ENCODE measurements at regions not wholly inside any gene's neighbourhood (a gene's known extent, or its start where the extent isn't known, plus 50 kb on each side); places are given as distances from the start of the nearest gene placed in this dataset.
A peak's percentile ranks its signal among the peaks of the same experiment; 100 is the strongest.

DNA sequence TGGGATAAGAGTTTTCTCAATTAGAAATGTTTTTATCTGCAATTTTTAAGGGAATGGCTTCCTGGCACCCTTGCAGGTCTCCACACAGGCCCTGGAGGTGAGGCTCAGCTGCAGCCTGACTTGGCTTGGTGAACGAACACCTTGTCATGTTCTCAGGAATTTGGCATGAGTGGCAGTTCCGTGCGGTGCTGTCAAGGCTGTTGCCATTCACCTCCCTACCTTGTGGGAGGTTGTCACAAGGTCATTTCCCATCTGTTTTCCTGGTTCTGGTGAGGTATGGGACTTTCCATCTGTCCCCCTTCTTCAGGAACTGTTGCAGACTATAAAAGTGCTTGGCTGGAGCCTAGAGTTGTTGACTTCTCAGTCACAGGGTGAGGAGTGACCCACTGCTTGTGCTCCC is 82.9 kb downstream of the ELOVL4 start:
- in situ Hi-C loops (cut with HindIII; ENCODE audit: low pct_ligation_motif_present, low pct_unique_long_range_greater_than_20kb, low sequenced_read_pairs), result no loop called here
- no peak for DNase-seq

DNA sequence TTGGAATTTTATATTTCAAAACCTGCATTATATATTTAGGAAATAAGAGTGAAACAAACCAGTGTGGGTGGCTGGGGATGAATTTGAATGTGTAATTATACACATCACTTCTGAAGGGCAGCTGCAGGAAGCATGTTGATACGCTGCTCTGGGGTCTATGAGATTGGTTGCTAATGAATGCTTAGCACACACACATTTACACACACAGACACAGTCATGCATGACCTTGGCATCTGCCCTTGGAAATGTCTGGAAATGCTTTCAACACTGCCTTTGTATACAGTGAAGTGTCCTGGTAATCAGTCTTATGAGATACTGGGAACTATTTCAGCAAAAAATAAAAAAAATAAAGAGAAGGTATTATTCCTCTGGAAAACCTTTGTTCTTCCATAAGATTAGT is 83.4 kb downstream of the ELOVL4 start:
- DNase-seq, result no peak
- in situ Hi-C loops (cut with HindIII; ENCODE audit: low pct_ligation_motif_present, low pct_unique_long_range_greater_than_20kb, low sequenced_read_pairs), result no loop called here

DNA sequence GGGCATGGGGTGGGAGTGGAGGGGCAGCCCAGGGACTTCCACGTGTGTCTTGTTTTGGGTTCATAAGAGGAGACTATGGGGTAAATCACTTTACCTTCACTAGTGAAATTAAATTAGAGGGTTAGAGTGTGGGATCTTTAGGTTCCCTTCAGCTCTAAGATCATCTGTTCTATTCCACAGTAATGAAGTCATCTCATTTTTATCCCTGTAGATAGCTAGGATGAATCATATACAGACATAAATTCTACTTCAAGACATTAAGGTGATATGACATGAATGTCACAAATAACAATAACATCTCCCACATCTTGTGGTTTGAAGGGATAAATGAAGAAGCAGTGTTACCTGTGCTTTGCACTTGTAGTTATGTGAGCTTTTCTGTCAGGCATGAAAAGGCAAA is 83.8 kb downstream of the ELOVL4 start:
- DNase-seq, result no peak
- in situ Hi-C loops (cut with HindIII; ENCODE audit: low pct_ligation_motif_present, low pct_unique_long_range_greater_than_20kb, low sequenced_read_pairs), result no loop called here

DNA sequence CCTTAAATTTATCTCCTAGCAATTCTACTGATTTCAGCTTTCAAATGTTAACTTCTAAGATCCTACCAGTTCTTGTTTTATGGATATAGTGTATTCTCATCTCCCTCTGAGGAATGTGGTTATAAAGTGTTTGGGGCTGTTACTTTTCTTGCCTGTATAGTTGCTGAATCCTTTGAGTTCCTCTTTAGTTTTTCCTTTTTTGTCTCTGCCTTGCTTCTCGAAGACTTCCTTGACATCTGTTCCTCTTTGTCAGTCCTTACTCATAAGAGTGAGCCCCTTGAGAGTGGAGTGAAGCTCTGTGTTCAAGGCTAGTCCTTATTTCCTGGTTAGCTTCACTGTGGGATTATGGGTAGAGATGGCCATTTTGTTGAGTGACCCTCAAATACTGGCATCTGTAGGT is 84.6 kb downstream of the ELOVL4 start:
- no peak for DNase-seq
- in situ Hi-C loops (cut with HindIII; ENCODE audit: low pct_ligation_motif_present, low pct_unique_long_range_greater_than_20kb, low sequenced_read_pairs), result no loop called here

DNA sequence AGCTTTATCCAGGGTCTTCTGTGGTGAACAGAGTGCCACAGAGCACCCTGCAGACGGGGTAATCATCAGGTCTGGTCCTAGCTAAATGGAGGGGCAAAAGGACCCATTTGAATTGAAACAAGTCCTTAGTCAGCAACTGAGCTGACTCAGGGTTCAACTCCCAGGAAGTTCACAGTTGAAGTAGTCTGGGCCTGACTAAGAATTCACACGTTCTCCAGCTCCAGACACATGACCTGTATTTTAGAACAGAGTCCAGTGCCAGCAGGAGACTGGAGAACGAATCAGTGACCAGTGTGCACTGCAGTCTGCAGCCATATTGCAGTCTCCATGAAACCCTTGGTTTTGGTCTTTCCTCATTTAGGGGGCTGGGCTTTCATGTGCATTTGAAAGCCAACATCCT is 85.2 kb downstream of the ELOVL4 start:
- DNase-seq, result no peak
- in situ Hi-C loops (cut with HindIII; ENCODE audit: low pct_ligation_motif_present, low pct_unique_long_range_greater_than_20kb, low sequenced_read_pairs), result no loop called here

DNA sequence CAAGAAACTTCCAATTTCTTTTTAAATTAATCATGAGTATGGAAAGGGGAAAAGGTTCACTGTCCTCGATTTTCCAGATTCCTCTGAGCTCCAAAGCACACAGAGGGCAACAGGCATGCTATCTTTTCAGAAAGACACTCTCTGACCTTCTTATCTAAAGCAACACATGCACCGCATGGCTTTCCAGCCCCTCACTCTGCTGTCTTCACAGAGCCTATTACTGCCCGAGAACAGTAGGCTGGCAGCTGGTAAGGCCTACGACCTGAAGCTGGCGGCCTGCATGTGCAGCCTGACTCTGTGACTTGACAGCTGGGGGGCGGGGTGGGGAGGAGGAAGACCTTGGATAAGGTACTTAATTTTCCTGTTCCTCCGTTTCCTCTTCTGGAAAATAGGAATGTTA is 86.3 kb downstream of the ELOVL4 start:
- in situ Hi-C loops (cut with HindIII; ENCODE audit: low pct_ligation_motif_present, low pct_unique_long_range_greater_than_20kb, low sequenced_read_pairs), result no loop called here
- no peak for DNase-seq

DNA sequence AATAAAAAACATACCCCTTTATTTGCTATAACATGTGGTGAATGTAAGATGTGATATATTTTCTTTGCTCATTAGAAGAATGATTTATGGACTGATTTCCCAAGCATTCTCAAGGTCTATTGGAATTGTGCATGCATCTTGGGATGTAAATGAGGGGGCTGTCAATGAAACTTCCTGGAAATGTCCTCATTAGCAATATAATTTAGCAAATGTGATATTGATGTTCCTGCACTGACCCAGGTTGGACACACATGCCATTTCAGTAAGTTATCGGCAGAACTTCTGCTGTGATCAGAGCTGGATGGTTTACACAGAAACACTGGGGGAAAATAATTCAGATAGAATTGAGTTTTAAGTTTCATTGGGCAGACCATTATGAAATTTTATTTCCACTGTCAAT is 99.9 kb downstream of the ELOVL4 start:
- DNase-seq, result no peak
- in situ Hi-C loops (cut with HindIII; ENCODE audit: low pct_ligation_motif_present, low pct_unique_long_range_greater_than_20kb, low sequenced_read_pairs), result no loop called here

DNA sequence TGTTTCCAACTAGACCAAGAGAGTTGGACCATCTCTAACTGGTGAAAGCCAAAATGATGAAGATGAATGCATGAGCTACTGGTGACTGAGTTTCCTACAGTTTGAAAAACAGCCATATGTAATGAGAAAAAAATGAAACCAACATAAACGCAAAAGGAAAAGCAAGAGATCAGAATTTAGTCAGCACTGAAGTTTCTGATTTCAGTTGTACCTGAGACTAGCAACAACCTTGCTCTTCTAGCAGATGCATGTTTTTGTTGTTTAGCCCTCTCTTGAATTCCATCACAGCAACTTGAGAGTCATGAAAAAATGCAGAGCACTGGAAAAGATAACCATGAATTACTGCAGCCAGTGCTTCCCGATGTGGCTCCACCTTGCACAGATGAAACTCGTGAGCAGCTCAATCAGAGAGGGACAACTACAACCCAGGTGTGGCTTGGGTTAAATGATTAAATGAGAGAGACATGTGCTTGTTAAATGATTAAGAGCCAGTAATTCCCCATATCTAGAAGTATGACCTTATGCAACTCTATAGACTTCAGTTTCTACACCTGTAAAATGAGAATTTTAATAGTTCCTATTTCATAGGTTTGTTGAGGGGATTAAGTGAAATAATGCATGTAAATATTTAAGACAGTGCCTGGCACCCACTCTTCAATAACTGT is 104.8 kb downstream of the ELOVL4 start:
- in situ Hi-C loops (cut with HindIII; ENCODE audit: low pct_ligation_motif_present, low pct_unique_long_range_greater_than_20kb, low sequenced_read_pairs), result no loop called here
- no peak for DNase-seq

DNA sequence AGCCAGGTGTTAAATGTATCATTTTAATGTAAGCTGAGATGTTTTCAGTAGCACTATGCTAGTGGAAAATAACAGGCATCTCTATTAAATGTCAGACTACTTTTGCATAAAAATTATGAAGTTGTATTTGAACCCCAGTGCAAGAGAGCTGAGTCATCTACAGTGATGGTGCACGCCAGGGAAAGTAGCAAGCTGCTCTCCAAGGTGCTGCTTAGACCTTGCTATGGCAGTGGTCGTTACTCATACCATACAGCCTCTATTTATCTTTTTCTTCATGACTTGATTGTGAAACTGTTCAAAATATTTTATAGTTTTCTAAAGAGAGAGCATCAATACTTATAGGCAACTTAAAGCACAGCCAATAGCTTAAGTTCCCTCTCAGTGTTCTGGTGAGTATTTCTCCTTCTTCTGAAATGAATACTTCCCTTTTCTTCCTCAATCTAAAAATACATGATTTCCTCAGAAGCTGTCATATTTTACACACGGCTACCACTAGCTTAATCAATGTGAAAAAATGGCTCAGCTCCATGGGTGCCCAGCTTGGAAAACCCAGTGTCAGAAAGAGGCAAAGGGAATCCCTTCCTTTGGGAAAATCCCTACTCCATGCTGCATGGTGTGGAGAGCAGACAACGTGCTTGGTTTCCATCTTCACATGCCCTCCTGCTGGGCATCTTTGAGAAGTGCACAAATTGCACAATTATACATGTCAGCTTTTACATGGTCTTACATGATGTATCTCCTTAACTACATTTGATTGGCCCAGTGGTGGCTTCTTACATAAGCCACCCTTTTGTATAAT is 105.6 kb downstream of the ELOVL4 start:
- DNase-seq, result no peak
- in situ Hi-C loops (cut with HindIII; ENCODE audit: low pct_ligation_motif_present, low pct_unique_long_range_greater_than_20kb, low sequenced_read_pairs), result no loop called here

DNA sequence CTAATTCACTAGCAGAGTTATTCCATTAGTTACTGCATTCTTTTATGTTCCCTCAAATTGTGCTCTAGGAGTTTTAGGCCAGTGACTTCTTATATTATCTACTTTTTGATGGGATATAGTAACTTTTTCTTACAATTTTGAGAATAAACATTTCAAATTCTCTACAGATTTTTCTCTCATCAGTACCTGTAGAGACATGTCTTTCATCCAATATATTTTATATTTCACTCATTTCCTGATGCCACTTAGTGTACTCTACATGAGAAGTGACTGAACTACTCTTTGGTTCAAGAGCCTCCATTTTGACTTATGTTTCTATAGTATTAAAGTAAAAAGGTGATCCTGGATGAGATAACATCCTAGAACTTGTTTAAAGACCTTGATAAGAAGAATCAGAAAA is 108.5 kb downstream of the ELOVL4 start:
- no peak for DNase-seq
- in situ Hi-C loops (cut with HindIII; ENCODE audit: low pct_ligation_motif_present, low pct_unique_long_range_greater_than_20kb, low sequenced_read_pairs), result no loop called here

DNA sequence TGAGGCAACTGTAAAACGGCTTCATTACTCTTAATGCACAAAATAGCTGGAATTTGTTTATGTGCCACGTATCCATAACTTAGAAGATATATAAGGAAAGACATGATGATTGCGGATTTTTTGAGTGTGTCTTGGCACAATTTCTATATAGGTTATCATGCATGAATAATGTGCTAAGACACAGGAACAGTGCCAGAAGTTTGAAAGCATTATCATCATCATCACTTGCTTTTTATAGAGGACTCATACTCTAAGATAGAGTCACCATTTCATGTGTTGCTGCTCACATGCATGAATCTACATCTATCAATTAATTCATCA is 113.4 kb downstream of the ELOVL4 start:
- in situ Hi-C loops (cut with HindIII; ENCODE audit: low pct_ligation_motif_present, low pct_unique_long_range_greater_than_20kb, low sequenced_read_pairs), result no loop called here
- DNase-seq, result no peak

DNA sequence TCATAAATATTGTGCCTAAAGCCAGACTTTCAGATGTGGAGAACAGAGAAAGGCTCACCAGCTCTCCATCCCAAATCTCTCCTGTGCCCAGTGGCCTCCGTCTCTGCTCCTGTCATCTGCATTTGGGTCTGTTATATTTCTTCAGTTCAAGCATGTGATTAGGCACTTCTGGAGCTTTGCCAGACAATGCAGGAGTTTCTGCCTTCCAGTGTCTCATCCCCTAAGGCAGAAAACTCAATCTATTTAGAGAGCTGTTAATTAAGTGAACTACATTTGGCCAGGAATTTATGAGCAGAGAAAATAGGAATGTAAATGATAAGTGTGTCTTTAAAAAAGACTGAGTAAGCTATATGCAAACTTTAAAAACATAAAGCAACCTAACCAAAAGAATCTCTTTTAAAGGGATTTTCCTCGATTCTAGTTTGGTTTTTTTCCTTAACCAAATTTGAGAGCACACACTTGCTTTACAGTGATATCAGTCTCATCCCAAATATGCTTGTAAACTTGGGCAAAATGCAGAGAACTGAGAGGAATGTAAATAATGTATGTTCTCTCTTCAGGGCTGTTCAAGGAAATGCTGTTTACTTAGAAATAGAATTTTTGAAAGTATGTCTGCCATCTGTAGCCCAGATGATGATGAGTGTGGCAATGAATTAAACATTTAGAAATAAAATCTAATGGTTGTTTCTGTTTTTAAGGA is 113.9 kb downstream of the ELOVL4 start:
- in situ Hi-C loops (cut with HindIII; ENCODE audit: low pct_ligation_motif_present, low pct_unique_long_range_greater_than_20kb, low sequenced_read_pairs), result no loop called here
- DNase-seq, result no peak

DNA sequence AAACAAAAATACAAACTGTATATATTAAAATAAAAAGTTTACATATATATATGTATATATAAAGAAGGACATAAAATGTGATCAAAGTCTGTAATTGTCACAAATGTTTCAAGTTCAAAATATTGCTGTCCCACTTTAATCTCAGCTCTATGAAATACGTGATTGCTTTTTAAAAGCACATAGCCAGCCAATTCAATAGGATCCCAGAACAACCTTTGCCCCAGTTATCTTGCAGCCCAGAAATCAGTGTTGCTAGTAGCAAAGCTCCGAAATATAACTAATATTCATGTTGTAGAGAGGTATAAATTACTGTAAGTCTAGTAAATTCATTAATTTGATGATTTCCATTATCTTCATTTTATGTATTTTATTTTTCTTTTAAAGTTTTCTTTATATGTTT is 114.6 kb downstream of the ELOVL4 start:
- DNase-seq, result no peak
- in situ Hi-C loops (cut with HindIII; ENCODE audit: low pct_ligation_motif_present, low pct_unique_long_range_greater_than_20kb, low sequenced_read_pairs), result no loop called here

DNA sequence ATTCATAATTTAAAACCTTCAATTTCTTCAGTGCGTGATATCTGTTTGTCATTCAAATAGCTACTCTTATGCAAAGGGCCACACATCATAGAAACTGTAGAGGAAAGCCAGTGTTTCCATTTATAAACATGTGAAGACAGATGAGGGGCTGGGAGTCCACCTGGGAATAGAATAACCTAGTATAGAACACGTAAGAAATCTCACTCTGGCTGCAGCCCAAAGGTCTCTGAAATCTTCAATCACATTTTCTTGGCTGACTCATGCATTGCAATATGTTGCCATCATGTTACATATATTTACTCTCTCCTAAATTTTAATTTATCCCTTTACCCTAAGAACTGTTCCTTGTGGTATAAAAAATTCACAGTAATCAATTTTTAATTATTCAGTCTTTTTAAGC is 123.2 kb downstream of the ELOVL4 start:
- DNase-seq, result no peak

DNA sequence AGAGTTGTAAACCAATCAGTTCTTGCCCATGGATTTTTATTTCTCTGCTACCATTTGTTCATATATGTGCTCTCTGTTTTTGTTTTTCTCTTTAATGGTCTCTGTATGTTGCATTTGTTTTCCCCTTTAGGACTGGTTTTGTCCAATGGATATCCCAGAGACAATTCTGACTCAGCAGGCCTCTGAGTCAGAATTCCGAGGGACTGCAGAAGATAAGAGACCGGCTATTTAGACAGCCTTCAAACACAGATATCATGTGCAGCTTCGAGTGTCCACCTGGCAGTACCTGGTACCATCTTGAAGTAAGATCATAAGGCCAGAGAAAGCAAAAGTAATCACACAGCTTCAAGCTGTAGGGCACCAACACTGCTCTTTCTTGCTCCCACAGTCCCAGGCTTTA is 125.5 kb downstream of the ELOVL4 start:
- in situ Hi-C loops (cut with HindIII; ENCODE audit: low pct_ligation_motif_present, low pct_unique_long_range_greater_than_20kb, low sequenced_read_pairs), result no loop called here
- DNase-seq, result peak; percentile 2

More for the DNA sequence above, 123.2 kb downstream of the ELOVL4 start:
- in situ Hi-C loops (cut with HindIII; ENCODE audit: low pct_ligation_motif_present, low pct_unique_long_range_greater_than_20kb, low sequenced_read_pairs), result no loop called here

DNA sequence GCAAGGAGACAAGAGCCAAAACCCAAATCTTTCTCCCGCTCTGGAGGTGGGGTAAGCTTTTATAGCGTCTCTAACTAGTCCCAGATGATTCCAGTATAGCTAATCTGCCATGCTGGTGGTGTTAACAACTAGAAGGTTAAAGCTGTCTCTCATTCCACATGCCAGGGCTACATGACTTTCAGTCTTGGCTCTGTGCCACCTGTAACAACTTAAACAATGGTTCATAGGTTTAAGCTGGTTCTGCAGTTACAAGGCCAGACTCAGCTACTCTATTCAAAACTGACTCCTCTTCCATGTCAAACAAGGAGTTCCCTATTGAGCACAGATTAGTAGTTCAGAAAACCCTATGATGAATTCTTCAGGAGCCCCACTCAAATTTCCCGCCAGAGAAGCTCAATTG is 128.9 kb downstream of the ELOVL4 start:
- in situ Hi-C loops (cut with HindIII; ENCODE audit: low pct_ligation_motif_present, low pct_unique_long_range_greater_than_20kb, low sequenced_read_pairs), result no loop called here
- DNase-seq, result no peak

DNA sequence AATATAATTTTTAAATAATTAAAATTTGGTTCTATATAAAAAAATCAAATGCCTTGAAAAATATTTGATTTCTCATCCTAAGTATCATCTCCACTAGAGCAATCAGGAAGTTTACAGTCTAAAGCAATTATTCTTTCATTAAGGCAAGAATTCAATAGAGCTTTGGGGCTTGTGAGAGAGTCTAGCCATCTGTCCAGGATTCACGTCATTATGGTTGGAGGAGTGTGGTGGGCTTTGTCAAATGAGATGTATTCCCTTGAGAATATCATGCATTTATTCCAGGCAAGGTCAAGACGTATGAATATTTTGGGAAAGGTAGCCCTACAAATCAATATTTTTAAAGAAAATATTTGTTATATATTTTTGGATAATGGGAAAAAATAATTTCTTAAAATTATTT is 132.4 kb downstream of the ELOVL4 start:
- no peak for DNase-seq
- in situ Hi-C loops (cut with HindIII; ENCODE audit: low pct_ligation_motif_present, low pct_unique_long_range_greater_than_20kb, low sequenced_read_pairs), result no loop called here

DNA sequence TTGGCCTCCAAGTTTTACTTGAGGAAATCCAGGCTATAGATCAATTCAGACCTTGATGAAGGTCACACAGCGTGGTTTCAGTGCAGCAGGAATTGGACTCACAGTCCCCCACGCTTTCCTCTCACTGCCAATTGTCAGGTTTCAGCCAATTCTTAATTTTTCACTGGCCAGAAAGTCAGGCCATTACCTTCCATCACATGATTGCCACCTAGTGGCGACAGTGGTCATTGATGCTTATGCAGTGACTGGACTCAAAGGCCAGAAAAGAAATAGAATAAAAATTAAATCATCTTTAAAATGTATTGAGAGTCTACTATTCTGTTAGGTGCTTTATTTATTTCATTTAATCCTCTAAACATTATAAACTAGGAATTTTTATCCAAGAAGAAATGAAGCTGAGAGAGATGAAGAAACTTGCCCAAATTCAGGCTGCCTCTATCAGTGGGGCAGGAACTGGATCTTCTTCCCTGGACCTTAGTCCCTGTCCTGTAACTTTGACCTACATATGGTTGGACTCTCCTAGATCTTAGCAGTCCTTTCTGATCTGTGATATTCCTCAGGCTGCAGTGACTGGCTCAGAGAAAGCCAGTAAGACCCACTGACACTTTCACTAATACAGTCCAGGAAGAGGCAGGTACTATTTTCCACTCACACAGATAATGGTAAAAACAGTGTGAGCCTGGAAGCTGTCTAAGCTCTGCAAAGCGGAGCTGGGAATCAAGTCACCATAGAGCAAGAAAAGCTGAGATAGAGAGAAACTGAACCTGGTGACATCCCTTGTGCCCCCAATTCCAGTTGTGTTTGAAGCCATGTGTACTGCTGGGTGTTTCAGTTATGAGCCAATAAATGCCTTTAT is 133.3 kb downstream of the ELOVL4 start:
- DNase-seq, result peak; percentile 62
- in situ Hi-C loops (cut with HindIII; ENCODE audit: low pct_ligation_motif_present, low pct_unique_long_range_greater_than_20kb, low sequenced_read_pairs), result no loop called here
